SK-N-MC (cell line): ENCODE measurements at regions not wholly inside any gene's neighbourhood (a gene's known extent, or its start where the extent isn't known, plus 50 kb on each side); places are given as distances from the start of the nearest gene placed in this dataset.
"Not testable (repeated sequence)": the region's sequence is repeated elsewhere in the genome, so short reads cannot be mapped to it uniquely, and the experiment has no call there.

Experiments
- EZH2 ChIP-seq: fragments of 200-600 bp; sonication (generic); IDR thresholded peaks from one replicate; pipeline ENCODE4 v1.6.1; 2017; ENCODE audit warnings: antibody characterized with exemption
- FOXP2 ChIP-seq: optimal IDR thresholded peaks from 2 replicates; pipeline ENCODE3; 2011; ENCODE audit warnings: mild to moderate bottlenecking, moderate library complexity; ENCODE audit not compliant: insufficient read depth; ENCODE audit errors: extremely low read length, control extremely low read depth
- POLR2AphosphoS5 ChIP-seq: IDR thresholded peaks from 2 replicates; pipeline ENCODE4 v1.6.1; 2012; ENCODE audit warnings: mild to moderate bottlenecking, low read depth, low read length, borderline replicate concordance

GRCh38 chr2:131844044-131844443, 316.4 kb downstream of the CCDC74A start:
- not testable (repeated sequence) for TF ChIP-seq EZH2, POLR2AphosphoS5, FOXP2
